ENCODE measurements at regions not wholly inside any gene's neighbourhood (a gene's known extent, or its start where the extent isn't known, plus 50 kb on each side); places are given as distances from the start of the nearest gene placed in this dataset.

GRCh38 chr18:5651736-5652135 is 107.9 kb upstream of the EPB41L3 start:
- TF ChIP-seq, protein P1, sequence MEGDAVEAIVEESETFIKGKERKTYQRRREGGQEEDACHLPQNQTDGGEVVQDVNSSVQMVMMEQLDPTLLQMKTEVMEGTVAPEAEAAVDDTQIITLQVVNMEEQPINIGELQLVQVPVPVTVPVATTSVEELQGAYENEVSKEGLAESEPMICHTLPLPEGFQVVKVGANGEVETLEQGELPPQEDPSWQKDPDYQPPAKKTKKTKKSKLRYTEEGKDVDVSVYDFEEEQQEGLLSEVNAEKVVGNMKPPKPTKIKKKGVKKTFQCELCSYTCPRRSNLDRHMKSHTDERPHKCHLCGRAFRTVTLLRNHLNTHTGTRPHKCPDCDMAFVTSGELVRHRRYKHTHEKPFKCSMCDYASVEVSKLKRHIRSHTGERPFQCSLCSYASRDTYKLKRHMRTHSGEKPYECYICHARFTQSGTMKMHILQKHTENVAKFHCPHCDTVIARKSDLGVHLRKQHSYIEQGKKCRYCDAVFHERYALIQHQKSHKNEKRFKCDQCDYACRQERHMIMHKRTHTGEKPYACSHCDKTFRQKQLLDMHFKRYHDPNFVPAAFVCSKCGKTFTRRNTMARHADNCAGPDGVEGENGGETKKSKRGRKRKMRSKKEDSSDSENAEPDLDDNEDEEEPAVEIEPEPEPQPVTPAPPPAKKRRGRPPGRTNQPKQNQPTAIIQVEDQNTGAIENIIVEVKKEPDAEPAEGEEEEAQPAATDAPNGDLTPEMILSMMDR (IDR thresholded peaks at IDR 0.05; ENCODE audit: low read depth, low read length), result no peak
- TF ChIP-seq POLR2A (IDR thresholded peaks at IDR 0.05; ENCODE audit: extremely low read depth, insufficient read length) (no peak), MAX (IDR thresholded peaks at IDR 0.05; ENCODE audit: low read depth, low read length) (no peak), MYC (IDR thresholded peaks at IDR 0.05; ENCODE audit: low read depth, low read length) (no peak)

Data from NB4 (cell line).